GM19035 (cell line): ENCODE measurements at regions not wholly inside any gene's neighbourhood (a gene's known extent, or its start where the extent isn't known, plus 50 kb on each side); places are given as distances from the start of the nearest gene placed in this dataset.
"Not testable (repeated sequence)": the region's sequence is repeated elsewhere in the genome, so short reads cannot be mapped to it uniquely, and the experiment has no call there.

Experiments used
- ATAC-seq: cut with Tn5 transposase; IDR thresholded peaks from one replicate; pipeline ENCODE4 v1.9.1; 2021; ENCODE audit not compliant: unreplicated experiment

DNA sequence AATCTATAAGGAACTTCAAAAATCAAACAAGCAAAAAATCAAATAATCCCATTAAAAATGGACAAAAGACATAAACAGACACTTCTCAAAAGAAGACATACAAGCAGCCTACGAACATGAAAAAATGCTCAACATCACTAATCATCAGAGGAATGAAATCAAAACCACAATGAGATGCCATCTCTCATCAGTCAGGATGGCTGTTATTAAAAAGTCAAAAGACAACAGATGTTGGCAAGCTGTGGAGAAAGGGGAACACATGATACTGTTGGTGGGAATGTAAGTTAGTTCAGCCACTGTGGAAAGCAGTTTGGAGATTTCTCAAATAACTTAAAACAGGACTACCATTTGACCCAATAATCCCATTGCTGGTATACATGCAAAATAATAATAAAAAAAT, 226.4 kb downstream of the S1PR1 start:
- ATAC-seq, result no peak

DNA sequence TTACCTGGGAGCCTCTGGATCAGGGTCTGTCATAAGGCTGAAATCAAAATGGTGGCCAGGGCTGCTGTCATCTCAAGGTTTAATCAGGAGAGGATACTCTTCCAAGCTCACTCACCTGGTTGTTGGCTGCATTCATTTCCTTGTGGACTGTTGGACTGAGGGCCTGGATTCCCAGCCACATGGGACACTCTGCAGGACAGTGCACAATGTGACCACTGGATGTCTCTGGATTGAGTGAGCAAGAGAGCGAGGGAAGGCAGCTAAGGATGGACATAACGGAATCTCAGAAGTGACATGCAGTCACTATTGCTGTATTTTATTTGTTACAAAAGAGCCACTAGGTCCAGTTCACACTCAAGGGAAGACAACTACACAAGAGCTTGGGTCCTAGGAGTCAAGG, 229.1 kb downstream of the S1PR1 start:
- no peak for ATAC-seq

DNA sequence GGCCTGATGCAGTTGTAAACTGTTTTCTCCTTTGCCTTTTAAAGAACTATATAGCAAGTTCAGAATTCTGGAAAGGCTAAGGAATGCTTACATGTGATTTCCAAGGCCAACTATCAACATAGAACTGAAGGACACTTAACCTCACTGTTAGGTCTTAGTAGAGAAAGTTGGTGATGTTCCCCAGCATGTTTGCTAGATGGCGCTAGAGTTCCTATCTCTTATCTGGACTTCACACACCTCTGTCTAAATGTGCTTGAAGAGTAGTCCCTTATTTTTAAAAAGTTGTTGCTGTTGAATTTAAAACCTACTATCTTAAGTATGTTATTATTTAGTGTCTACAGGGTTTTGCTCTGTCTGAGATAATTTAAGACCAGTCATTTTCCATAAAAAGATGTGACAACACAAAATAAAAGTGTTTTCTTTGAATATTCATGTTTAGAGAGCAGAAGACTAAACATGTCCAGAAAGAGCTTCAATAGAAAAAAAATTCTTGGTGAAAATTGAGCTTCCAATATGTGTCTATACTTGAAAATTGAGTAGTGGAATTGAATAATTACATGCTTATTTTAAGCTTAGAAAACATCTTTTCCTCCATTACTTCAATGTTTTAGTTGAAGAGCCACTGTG, 237.3 kb downstream of the S1PR1 start:
- no peak for ATAC-seq

- ATAC-seq, result no peak
These were observed 239.7 kb downstream of the S1PR1 start for GRCh38 chr1:101476541-101476940.

- no peak for ATAC-seq
These were observed 243.1 kb downstream of the S1PR1 start for GRCh38 chr1:101479945-101480344.

GRCh38 chr1:101482306-101482705, 245.5 kb downstream of the S1PR1 start:
- ATAC-seq, result no peak

- no peak for ATAC-seq
These were observed 247.3 kb downstream of the S1PR1 start for GRCh38 chr1:101483982-101484688.

DNA sequence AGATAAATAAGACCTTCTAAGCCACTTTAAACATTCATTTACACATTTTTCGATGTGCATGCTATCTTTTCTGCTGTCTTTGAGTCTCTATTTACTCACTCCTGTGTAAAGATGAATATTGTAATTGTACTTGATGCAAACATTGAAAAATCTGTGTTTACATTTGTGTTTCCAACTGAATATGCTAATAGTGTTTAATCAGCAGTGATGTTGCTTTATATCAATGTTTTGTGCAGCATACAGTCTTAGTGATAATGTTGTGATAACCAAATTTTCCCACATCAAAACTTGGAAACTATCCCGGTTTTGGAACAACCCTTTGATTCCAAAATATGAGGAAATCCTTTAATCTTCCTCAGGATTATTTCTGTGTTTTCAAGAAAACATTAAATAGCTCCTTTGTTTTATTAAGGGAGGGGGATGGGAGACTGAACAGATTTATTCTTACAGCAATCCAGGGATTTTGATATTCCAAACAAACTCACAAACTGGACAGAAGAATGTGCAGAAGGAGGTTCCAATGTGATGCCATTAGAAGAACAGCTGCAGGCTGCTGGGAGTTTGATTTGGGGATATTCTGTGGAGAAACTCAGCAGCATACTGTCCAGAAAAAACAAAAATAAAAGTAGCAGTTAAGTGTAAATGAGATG, 248.0 kb downstream of the S1PR1 start:
- ATAC-seq, result no peak

- no peak for ATAC-seq
These were observed 248.9 kb downstream of the S1PR1 start for GRCh38 chr1:101485712-101486111.

DNA sequence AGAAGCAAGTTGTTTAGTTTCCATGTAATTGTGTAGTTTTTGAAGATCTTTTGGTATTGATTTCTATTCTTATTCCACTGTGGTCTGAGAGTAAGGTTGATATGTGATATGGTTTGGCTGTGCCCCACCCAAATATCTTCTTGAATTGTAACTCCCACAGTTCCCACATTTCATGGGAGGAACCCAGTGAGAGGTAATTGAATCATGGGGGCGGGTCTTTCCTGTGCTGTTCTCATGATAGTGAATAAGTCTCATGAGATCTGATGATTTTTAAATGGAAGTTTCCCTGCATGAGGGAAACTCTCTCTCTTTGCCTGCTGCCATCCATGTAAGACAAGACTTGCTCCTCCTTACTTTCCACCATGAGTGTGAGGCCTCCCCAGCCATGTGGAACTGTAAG, 255.3 kb downstream of the S1PR1 start:
- ATAC-seq, result not testable (repeated sequence)

DNA sequence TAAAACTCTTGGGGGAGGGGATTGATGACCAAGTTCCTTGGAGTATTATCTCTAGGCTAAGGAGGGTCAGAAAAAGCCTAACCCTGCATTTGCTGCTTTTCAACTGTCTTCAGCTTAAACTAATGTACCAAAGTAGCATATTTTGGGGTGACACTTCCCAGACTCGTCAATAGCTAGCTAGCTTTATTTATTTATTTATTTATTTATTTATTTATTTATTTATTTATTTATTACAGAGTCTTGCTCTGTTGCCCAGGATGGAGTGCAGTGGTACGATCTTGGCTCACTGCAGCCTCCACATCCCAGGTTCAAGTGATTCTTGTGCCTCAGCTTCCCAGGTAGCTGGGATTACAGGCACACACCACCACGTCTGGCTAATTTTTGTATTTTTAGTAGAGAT, 257.1 kb downstream of the S1PR1 start:
- ATAC-seq, result not testable (repeated sequence)

DNA sequence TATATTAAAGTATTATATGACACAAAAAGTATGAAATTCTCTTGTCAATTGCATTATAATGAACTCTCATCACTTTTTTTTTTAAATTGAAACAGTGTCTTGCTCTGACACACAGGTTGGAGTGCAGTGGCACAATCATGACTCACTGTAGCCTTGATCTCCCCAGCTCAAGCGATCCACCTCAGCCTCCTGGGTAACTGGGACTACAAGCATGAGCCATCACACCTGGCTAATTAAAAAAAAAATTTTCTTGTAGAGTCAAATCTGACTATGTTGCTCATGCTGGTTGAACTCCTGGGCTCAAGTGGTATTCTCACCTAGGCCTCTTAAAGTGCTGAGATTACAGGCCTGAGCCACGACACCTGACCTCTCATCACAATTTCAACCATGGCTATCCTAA, 259.3 kb downstream of the S1PR1 start:
- ATAC-seq, result no peak

GRCh38 chr1:101497881-101498559, 261.2 kb downstream of the S1PR1 start:
- ATAC-seq, result no peak

DNA sequence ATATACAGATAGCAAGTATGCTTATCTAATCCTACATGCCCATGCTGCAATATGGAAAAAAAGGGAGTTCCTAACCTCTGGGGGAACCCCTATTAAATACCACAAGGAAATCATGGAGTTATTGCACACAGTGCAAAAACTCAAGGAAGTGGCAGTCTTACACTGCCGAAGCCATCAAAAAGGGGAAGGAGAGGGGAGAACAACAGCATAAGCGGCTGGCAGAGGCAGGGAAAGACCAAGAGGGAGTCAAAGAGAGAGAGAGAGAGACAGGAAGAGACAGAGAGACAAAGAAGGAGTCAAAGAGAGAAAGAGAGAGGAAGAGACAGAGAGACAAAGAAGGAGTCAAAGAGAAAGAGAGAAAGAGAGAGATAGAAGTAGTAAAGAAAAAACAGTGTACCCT, 267.3 kb downstream of the S1PR1 start:
- not testable (repeated sequence) for ATAC-seq

GRCh38 chr1:101505240-101505639, 268.4 kb downstream of the S1PR1 start:
- not testable (repeated sequence) for ATAC-seq

- ATAC-seq, result peak; percentile 75
These were observed 269.8 kb downstream of the S1PR1 start for GRCh38 chr1:101506541-101507164.

DNA sequence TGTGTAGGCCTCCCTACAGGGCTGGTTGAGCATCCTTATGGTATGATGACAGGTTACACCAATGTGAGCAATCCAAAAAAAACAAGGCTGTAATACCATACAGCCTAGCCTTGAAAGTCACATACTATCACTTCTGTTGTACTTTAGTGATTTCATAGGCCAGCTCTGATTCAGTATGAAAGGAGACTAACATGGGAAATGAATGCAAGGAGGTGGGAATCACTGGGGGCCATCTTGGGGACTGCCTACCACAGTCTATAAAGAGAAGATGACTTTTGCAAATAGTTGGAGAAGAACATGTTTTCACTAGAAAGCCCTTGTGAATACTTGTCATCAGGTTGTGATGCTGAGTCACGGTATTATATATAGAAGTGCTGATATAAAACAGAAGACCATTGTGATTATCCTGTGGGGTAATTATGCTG, 270.7 kb downstream of the S1PR1 start:
- no peak for ATAC-seq

- no peak for ATAC-seq
These were observed 272.1 kb downstream of the S1PR1 start for GRCh38 chr1:101508913-101509312.

GRCh38 chr1:101509370-101509769, 272.6 kb downstream of the S1PR1 start:
- no peak for ATAC-seq

- no peak for ATAC-seq
These were observed 274.5 kb downstream of the S1PR1 start for GRCh38 chr1:101511202-101511891.

DNA sequence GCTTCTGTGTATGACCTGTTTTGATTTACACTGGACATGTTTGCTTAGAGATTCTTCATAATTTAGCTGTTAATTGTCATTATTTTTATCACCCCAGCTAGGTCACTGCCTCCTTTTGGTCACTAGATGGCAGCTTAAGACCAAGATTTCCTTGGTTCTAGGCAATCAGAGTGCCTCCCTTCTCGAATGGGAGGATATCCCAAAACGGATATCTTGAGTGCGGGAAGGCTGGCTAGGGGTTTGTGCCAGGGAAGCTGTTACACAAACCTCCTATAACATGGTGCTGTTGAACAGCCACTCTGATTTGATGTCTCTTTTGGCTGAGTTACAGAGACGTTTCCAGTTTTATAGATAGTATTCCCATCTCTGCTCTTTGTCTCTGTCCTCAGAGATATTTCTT, 283.5 kb downstream of the S1PR1 start:
- peak; percentile 90 for ATAC-seq
